K562 (cell line): ENCODE measurements at regions not wholly inside any gene's neighbourhood (a gene's known extent, or its start where the extent isn't known, plus 50 kb on each side); places are given as distances from the start of the nearest gene placed in this dataset.
A peak's percentile ranks its signal among the peaks of the same experiment; 100 is the strongest.

ENCODE experiments used
- FOXM1 ChIP-seq, 2 experiments: fragments of 450-650 bp in 1 of 2; sonication (generic) in 1 of 2; formaldehyde crosslinking in 1 of 2; IDR thresholded peaks; 2 replicates each; pipeline versions ENCODE4 v1.6.1 to v1.9.0; 2017 to 2022; ENCODE audit warnings: low read depth in 2 of 2, mild to moderate bottlenecking in 2 of 2, missing genetic modification reagents in 1 of 2, moderate library complexity in 1 of 2
- GTF2E2 ChIP-seq: fragments of 200-800 bp; sonication (Bioruptor generic); IDR thresholded peaks from 2 replicates; pipeline ENCODE4 v1.6.1; 2016; ENCODE audit warnings: missing genetic modification characterization, missing compliant biosample characterization
- MNT ChIP-seq, 2 experiments: fragments of 450-650 bp; conservative IDR thresholded peaks; 2 replicates each; pipeline ENCODE4 v1.6.1; 2017; ENCODE audit warnings: mild to moderate bottlenecking in 2 of 2, moderate library complexity in 2 of 2
- PURB ChIP-seq: sonication (generic); formaldehyde crosslinking; IDR thresholded peaks from 2 replicates; pipeline ENCODE4 v1.9.0; 2021; ENCODE audit warnings: low read depth, mild to moderate bottlenecking, missing genetic modification reagents
- ZBTB43 ChIP-seq: sonication (generic); formaldehyde crosslinking; IDR thresholded peaks from 2 replicates; pipeline ENCODE4 v1.8.0; 2023; ENCODE audit warnings: mild to moderate bottlenecking, missing genetic modification reagents
- TF ChIP-seq, protein P1 (sequence below): fragments of 450-650 bp; IDR thresholded peaks from 2 replicates; pipeline ENCODE4 v1.6.1; 2016; ENCODE audit warnings: mild to moderate bottlenecking
- TF ChIP-seq, protein P2 (sequence below): fragments of 450-650 bp; IDR thresholded peaks from 2 replicates; pipeline ENCODE4 v1.6.1; 2017; ENCODE audit warnings: mild to moderate bottlenecking, moderate library complexity
- TF ChIP-seq, protein P3 (sequence below), 2 experiments: fragments of 200-800 bp in 1 of 2; sonication (Bioruptor generic) in 1 of 2; sonication (generic) in 1 of 2; formaldehyde crosslinking in 1 of 2; IDR thresholded peaks in 1 of 2; conservative IDR thresholded peaks in 1 of 2; 2 replicates each; pipeline versions ENCODE4 v1.5.0 to v1.6.1; 2016 to 2020; ENCODE audit warnings: missing compliant biosample characterization in 1 of 2, missing genetic modification characterization in 1 of 2, missing genetic modification reagents in 1 of 2

- TF ChIP-seq FOXM1 (IDR thresholded peaks at IDR 0.05; ENCODE audit: low read depth) (peak; percentile 80), FOXM1 (CRISPR knock-in tag; IDR thresholded peaks at IDR 0.05; ENCODE audit: low read depth) (no peak), GTF2E2 (tag) (0 out of 2 replicates have a peak, but pooled peaks have one; percentile 13), PURB (CRISPR knock-in tag) (no peak), ZBTB43 (CRISPR knock-in tag) (no peak), MNT (conservative IDR thresholded peaks at IDR 0.05) (0 out of 4 replicates have a peak, but pooled peaks have one; percentile 23 to 51)
- TF ChIP-seq, protein P1, sequence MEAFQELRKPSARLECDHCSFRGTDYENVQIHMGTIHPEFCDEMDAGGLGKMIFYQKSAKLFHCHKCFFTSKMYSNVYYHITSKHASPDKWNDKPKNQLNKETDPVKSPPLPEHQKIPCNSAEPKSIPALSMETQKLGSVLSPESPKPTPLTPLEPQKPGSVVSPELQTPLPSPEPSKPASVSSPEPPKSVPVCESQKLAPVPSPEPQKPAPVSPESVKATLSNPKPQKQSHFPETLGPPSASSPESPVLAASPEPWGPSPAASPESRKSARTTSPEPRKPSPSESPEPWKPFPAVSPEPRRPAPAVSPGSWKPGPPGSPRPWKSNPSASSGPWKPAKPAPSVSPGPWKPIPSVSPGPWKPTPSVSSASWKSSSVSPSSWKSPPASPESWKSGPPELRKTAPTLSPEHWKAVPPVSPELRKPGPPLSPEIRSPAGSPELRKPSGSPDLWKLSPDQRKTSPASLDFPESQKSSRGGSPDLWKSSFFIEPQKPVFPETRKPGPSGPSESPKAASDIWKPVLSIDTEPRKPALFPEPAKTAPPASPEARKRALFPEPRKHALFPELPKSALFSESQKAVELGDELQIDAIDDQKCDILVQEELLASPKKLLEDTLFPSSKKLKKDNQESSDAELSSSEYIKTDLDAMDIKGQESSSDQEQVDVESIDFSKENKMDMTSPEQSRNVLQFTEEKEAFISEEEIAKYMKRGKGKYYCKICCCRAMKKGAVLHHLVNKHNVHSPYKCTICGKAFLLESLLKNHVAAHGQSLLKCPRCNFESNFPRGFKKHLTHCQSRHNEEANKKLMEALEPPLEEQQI = peak; percentile 70; the same call in 1 of the 2 replicates
- TF ChIP-seq, protein P2, sequence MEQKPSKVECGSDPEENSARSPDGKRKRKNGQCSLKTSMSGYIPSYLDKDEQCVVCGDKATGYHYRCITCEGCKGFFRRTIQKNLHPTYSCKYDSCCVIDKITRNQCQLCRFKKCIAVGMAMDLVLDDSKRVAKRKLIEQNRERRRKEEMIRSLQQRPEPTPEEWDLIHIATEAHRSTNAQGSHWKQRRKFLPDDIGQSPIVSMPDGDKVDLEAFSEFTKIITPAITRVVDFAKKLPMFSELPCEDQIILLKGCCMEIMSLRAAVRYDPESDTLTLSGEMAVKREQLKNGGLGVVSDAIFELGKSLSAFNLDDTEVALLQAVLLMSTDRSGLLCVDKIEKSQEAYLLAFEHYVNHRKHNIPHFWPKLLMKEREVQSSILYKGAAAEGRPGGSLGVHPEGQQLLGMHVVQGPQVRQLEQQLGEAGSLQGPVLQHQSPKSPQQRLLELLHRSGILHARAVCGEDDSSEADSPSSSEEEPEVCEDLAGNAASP = no peak
- TF ChIP-seq, protein P3, sequence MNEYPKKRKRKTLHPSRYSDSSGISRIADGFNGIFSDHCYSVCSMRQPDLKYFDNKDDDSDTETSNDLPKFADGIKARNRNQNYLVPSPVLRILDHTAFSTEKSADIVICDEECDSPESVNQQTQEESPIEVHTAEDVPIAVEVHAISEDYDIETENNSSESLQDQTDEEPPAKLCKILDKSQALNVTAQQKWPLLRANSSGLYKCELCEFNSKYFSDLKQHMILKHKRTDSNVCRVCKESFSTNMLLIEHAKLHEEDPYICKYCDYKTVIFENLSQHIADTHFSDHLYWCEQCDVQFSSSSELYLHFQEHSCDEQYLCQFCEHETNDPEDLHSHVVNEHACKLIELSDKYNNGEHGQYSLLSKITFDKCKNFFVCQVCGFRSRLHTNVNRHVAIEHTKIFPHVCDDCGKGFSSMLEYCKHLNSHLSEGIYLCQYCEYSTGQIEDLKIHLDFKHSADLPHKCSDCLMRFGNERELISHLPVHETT (CRISPR knock-in tag; conservative IDR thresholded peaks at IDR 0.05 in 1 of 2, IDR thresholded peaks at IDR 0.05 in 1 of 2) = peak in 1 of 2 experiments; percentile 70; a peak in 1 of 4 replicates
Measured at GRCh38 chr11:16604794-16605388, 133.6 kb upstream of the C11orf58 start (continued).
